ENCODE measurements at regions not wholly inside any gene's neighbourhood (a gene's known extent, or its start where the extent isn't known, plus 50 kb on each side); places are given as distances from the start of the nearest gene placed in this dataset.

- no peak overlapping the region for H2AFZ ChIP-seq (ENCODE audit: low read length)
- no peak overlapping the region for H3K4me3 ChIP-seq (ENCODE audit: low read length)
- no peak overlapping the region for H3K27ac ChIP-seq (ENCODE audit: low read length)
- H3K27me3 ChIP-seq (ENCODE audit: low read length), result no peaks in the 10 kb centered on the region
- H3K9ac ChIP-seq (ENCODE audit: low read length), result no peak overlapping the region
- H4K20me1 ChIP-seq (ENCODE audit: insufficient read depth, low read depth, low read length), result no peaks in the 10 kb centered on the region
- H3K4me1 ChIP-seq (ENCODE audit: low read length), result no peaks in the 10 kb centered on the region
- no peaks in the 10 kb centered on the region for H3K9me3 ChIP-seq (ENCODE audit: low read length)
- DNase-seq, result no peak
- H3K36me3 ChIP-seq (ENCODE audit: insufficient read depth, low read length), result no peaks in the 10 kb centered on the region
- no peaks in the 10 kb centered on the region for H3K9me2 ChIP-seq (replicated peaks; ENCODE audit: insufficient read depth, low read length)
- no peaks in the 10 kb centered on the region for H3K79me2 ChIP-seq (ENCODE audit: low read length)
- H3K4me2 ChIP-seq (ENCODE audit: low read depth, low read length, poor library complexity, severe bottlenecking), result no peak overlapping the region
Observed at GRCh38 chr4:177579649-177580048, 137.4 kb upstream of the AGA start.

GRCh38 chr4:177582992-177583391 is 140.8 kb upstream of the AGA start:
- Histone ChIP-seq H3K9me2 (replicated peaks; ENCODE audit: insufficient read depth, low read length) (no peaks in the 10 kb centered on the region), H4K20me1 (ENCODE audit: insufficient read depth, low read depth, low read length) (no peaks in the 10 kb centered on the region), H3K79me2 (ENCODE audit: low read length) (no peaks in the 10 kb centered on the region), H3K4me3 (ENCODE audit: low read length) (no peak overlapping the region), H3K9me3 (ENCODE audit: low read length) (no peaks in the 10 kb centered on the region), H3K27ac (ENCODE audit: low read length) (no peak overlapping the region), H3K4me1 (ENCODE audit: low read length) (no peaks in the 10 kb centered on the region), H3K36me3 (ENCODE audit: insufficient read depth, low read length) (no peaks in the 10 kb centered on the region), H3K9ac (ENCODE audit: low read length) (no peak overlapping the region), H3K4me2 (ENCODE audit: low read depth, low read length, poor library complexity, severe bottlenecking) (no peak overlapping the region), H2AFZ (ENCODE audit: low read length) (no peak overlapping the region), H3K27me3 (ENCODE audit: low read length) (no peaks in the 10 kb centered on the region)
- DNase-seq, result no peak

GRCh38 chr4:177587989-177588388 is 145.8 kb upstream of the AGA start:
- no peak for DNase-seq
- Histone ChIP-seq H3K36me3 (ENCODE audit: insufficient read depth, low read length) (no peaks in the 10 kb centered on the region), H2AFZ (ENCODE audit: low read length) (no peak overlapping the region), H3K9ac (ENCODE audit: low read length) (no peak overlapping the region), H3K27me3 (ENCODE audit: low read length) (no peaks in the 10 kb centered on the region), H4K20me1 (ENCODE audit: insufficient read depth, low read depth, low read length) (no peaks in the 10 kb centered on the region), H3K4me2 (ENCODE audit: low read depth, low read length, poor library complexity, severe bottlenecking) (no peak overlapping the region), H3K9me3 (ENCODE audit: low read length) (no peaks in the 10 kb centered on the region), H3K79me2 (ENCODE audit: low read length) (no peaks in the 10 kb centered on the region), H3K4me3 (ENCODE audit: low read length) (no peak overlapping the region), H3K27ac (ENCODE audit: low read length) (no peak overlapping the region), H3K9me2 (replicated peaks; ENCODE audit: insufficient read depth, low read length) (no peaks in the 10 kb centered on the region), H3K4me1 (ENCODE audit: low read length) (no peaks in the 10 kb centered on the region)

GRCh38 chr4:177595386-177595785 is 153.1 kb upstream of the AGA start:
- Histone ChIP-seq H3K36me3 (ENCODE audit: insufficient read depth, low read length) (no peaks in the 10 kb centered on the region), H3K4me1 (ENCODE audit: low read length) (no peaks in the 10 kb centered on the region), H3K4me2 (ENCODE audit: low read depth, low read length, poor library complexity, severe bottlenecking) (no peak overlapping the region), H3K9ac (ENCODE audit: low read length) (no peak overlapping the region), H3K9me2 (replicated peaks; ENCODE audit: insufficient read depth, low read length) (no peaks in the 10 kb centered on the region), H4K20me1 (ENCODE audit: insufficient read depth, low read depth, low read length) (no peaks in the 10 kb centered on the region), H3K27ac (ENCODE audit: low read length) (no peak overlapping the region), H3K27me3 (ENCODE audit: low read length) (no peaks in the 10 kb centered on the region), H3K4me3 (ENCODE audit: low read length) (no peak overlapping the region), H2AFZ (ENCODE audit: low read length) (no peak overlapping the region), H3K9me3 (ENCODE audit: low read length) (no peaks in the 10 kb centered on the region), H3K79me2 (ENCODE audit: low read length) (no peaks in the 10 kb centered on the region)
- no peak for DNase-seq

- H3K9me3 ChIP-seq (ENCODE audit: low read length), result no peaks in the 10 kb centered on the region
- H3K27ac ChIP-seq (ENCODE audit: low read length), result no peak overlapping the region
- no peak overlapping the region for H3K9ac ChIP-seq (ENCODE audit: low read length)
- H2AFZ ChIP-seq (ENCODE audit: low read length), result no peak overlapping the region
- H3K79me2 ChIP-seq (ENCODE audit: low read length), result no peaks in the 10 kb centered on the region
- no peak overlapping the region for H3K4me3 ChIP-seq (ENCODE audit: low read length)
- no peaks in the 10 kb centered on the region for H3K4me1 ChIP-seq (ENCODE audit: low read length)
- H4K20me1 ChIP-seq (ENCODE audit: insufficient read depth, low read depth, low read length), result no peaks in the 10 kb centered on the region
- no peak for DNase-seq
- H3K27me3 ChIP-seq (ENCODE audit: low read length), result no peaks in the 10 kb centered on the region
- no peaks in the 10 kb centered on the region for H3K36me3 ChIP-seq (ENCODE audit: insufficient read depth, low read length)
- no peak overlapping the region for H3K4me2 ChIP-seq (ENCODE audit: low read depth, low read length, poor library complexity, severe bottlenecking)
- no peaks in the 10 kb centered on the region for H3K9me2 ChIP-seq (replicated peaks; ENCODE audit: insufficient read depth, low read length)
Observed at GRCh38 chr4:177596035-177596434, 153.8 kb upstream of the AGA start.

- Histone ChIP-seq H3K79me2 (ENCODE audit: low read length) (no peaks in the 10 kb centered on the region), H3K4me3 (ENCODE audit: low read length) (no peak overlapping the region), H3K27ac (ENCODE audit: low read length) (no peak overlapping the region), H2AFZ (ENCODE audit: low read length) (no peak overlapping the region), H3K9ac (ENCODE audit: low read length) (no peak overlapping the region), H3K27me3 (ENCODE audit: low read length) (no peaks in the 10 kb centered on the region), H3K4me1 (ENCODE audit: low read length) (no peaks in the 10 kb centered on the region), H3K9me2 (replicated peaks; ENCODE audit: insufficient read depth, low read length) (no peaks in the 10 kb centered on the region), H3K9me3 (ENCODE audit: low read length) (no peaks in the 10 kb centered on the region), H4K20me1 (ENCODE audit: insufficient read depth, low read depth, low read length) (no peaks in the 10 kb centered on the region), H3K36me3 (ENCODE audit: insufficient read depth, low read length) (no peaks in the 10 kb centered on the region), H3K4me2 (ENCODE audit: low read depth, low read length, poor library complexity, severe bottlenecking) (no peak overlapping the region)
- no peak for DNase-seq
Observed at GRCh38 chr4:177596991-177597390, 154.8 kb upstream of the AGA start.

GRCh38 chr4:177605252-177605651 is 163.0 kb upstream of the AGA start:
- Histone ChIP-seq H2AFZ (ENCODE audit: low read length) (no peak overlapping the region), H3K4me1 (ENCODE audit: low read length) (no peaks in the 10 kb centered on the region), H3K27ac (ENCODE audit: low read length) (no peak overlapping the region), H3K79me2 (ENCODE audit: low read length) (no peaks in the 10 kb centered on the region), H3K4me2 (ENCODE audit: low read depth, low read length, poor library complexity, severe bottlenecking) (no peak overlapping the region), H3K4me3 (ENCODE audit: low read length) (no peak overlapping the region), H3K9ac (ENCODE audit: low read length) (no peak overlapping the region), H3K9me3 (ENCODE audit: low read length) (no peaks in the 10 kb centered on the region), H3K36me3 (ENCODE audit: insufficient read depth, low read length) (no peaks in the 10 kb centered on the region), H3K27me3 (ENCODE audit: low read length) (no peaks in the 10 kb centered on the region), H3K9me2 (replicated peaks; ENCODE audit: insufficient read depth, low read length) (no peaks in the 10 kb centered on the region), H4K20me1 (ENCODE audit: insufficient read depth, low read depth, low read length) (no peaks in the 10 kb centered on the region)
- no peak for DNase-seq

- Histone ChIP-seq H3K9ac (ENCODE audit: low read length) (no peak overlapping the region), H3K9me2 (replicated peaks; ENCODE audit: insufficient read depth, low read length) (no peaks in the 10 kb centered on the region), H3K4me1 (ENCODE audit: low read length) (no peaks in the 10 kb centered on the region), H3K4me3 (ENCODE audit: low read length) (no peak overlapping the region), H2AFZ (ENCODE audit: low read length) (no peak overlapping the region), H3K36me3 (ENCODE audit: insufficient read depth, low read length) (no peaks in the 10 kb centered on the region), H3K27me3 (ENCODE audit: low read length) (no peaks in the 10 kb centered on the region), H3K27ac (ENCODE audit: low read length) (no peak overlapping the region), H3K4me2 (ENCODE audit: low read depth, low read length, poor library complexity, severe bottlenecking) (no peak overlapping the region), H4K20me1 (ENCODE audit: insufficient read depth, low read depth, low read length) (no peaks in the 10 kb centered on the region), H3K9me3 (ENCODE audit: low read length) (no peaks in the 10 kb centered on the region), H3K79me2 (ENCODE audit: low read length) (no peaks in the 10 kb centered on the region)
- DNase-seq, result no peak
Observed at GRCh38 chr4:177607111-177607573, 164.9 kb upstream of the AGA start.
